Esophagus squamous epithelium (tissue), 4 donors: ENCODE measurements at regions not wholly inside any gene's neighbourhood (a gene's known extent, or its start where the extent isn't known, plus 50 kb on each side); places are given as distances from the start of the nearest gene placed in this dataset.

ENCODE experiments used
- POLR2A ChIP-seq, 4 donors: fragments of 450-650 bp; IDR thresholded peaks; one replicate each; pipeline ENCODE4 v1.6.1; 2017; ENCODE audit warnings: antibody characterized with exemption in 4 of 4, mild to moderate bottlenecking in 4 of 4, moderate library complexity in 3 of 4
- TF ChIP-seq, protein P1 (sequence below), 6 experiments: fragments of 450-650 bp in 4 of 6; fragments of 200-600 bp in 2 of 6; sonication (generic) in 2 of 6; IDR thresholded peaks; one replicate each; pipeline ENCODE4 v1.5.1; 2016 to 2019; ENCODE audit warnings: antibody characterized with exemption in 6 of 6, mild to moderate bottlenecking in 4 of 6, moderate library complexity in 4 of 6

DNA sequence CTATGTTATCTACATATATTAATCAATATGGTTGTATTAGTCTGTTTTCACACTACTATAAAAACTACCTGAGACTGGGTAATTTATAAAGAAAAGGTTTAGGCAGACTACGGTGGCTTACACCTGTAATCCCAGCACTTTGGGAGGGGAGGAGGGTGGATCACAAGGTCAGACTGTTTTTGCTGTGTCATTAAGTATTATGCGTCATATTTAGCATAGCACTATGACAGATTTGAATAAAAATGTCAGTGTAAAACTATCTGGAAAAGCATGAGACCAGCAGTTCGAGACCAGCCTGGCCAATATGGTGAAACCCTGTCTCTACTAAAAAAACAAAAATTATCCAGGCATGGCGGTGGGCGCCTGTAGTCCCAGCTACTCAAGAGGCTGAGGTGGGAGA, 209.7 kb upstream of the ARHGAP24 start:
- TF ChIP-seq, protein P1, sequence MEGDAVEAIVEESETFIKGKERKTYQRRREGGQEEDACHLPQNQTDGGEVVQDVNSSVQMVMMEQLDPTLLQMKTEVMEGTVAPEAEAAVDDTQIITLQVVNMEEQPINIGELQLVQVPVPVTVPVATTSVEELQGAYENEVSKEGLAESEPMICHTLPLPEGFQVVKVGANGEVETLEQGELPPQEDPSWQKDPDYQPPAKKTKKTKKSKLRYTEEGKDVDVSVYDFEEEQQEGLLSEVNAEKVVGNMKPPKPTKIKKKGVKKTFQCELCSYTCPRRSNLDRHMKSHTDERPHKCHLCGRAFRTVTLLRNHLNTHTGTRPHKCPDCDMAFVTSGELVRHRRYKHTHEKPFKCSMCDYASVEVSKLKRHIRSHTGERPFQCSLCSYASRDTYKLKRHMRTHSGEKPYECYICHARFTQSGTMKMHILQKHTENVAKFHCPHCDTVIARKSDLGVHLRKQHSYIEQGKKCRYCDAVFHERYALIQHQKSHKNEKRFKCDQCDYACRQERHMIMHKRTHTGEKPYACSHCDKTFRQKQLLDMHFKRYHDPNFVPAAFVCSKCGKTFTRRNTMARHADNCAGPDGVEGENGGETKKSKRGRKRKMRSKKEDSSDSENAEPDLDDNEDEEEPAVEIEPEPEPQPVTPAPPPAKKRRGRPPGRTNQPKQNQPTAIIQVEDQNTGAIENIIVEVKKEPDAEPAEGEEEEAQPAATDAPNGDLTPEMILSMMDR (IDR thresholded peaks at IDR 0.05), result no peak
- no peak for TF ChIP-seq POLR2A (IDR thresholded peaks at IDR 0.05)
